Lower leg skin (tissue), 4 donors: ENCODE measurements at regions not wholly inside any gene's neighbourhood (a gene's known extent, or its start where the extent isn't known, plus 50 kb on each side); places are given as distances from the start of the nearest gene placed in this dataset.

Experiments used
- DNase-seq, 2 donors: peaks; one replicate each; pipeline ENCODE4 v3.0.0-alpha.2; 2019; ENCODE audit warnings: low spot score in 2 of 2
- H3K4me3 ChIP-seq: fragments of 200-600 bp; sonication (generic); 2 replicates; pipeline ENCODE4 v1.5.1; 2017; ENCODE audit warnings: mild to moderate bottlenecking, low read depth; ENCODE audit not compliant: poor library complexity, severe bottlenecking
- POLR2A ChIP-seq, 2 donors: fragments of 450-650 bp; IDR thresholded peaks; one replicate each; pipeline ENCODE4 v1.6.1; 2016 to 2017; ENCODE audit warnings: antibody characterized with exemption in 2 of 2, mild to moderate bottlenecking in 1 of 2, moderate library complexity in 1 of 2
- WGBS, 2 donors: methylation state at CpG; one replicate each; pipeline ENCODE4 v1.1.5; 2018; 5-methylcytosine and 5-hydroxymethylcytosine counted together
- intact Hi-C: fragments of 100-400 bp; cut with DNase I; formaldehyde crosslinking; loops from one replicate; pipeline ENCODE4 v1.15.0; 2023; ENCODE audit warnings: low total_unique reads
- TF ChIP-seq, protein P1 (sequence below), 3 donors: fragments of 450-650 bp; IDR thresholded peaks; one replicate each; pipeline ENCODE4 v1.5.1; 2016; ENCODE audit warnings: antibody characterized with exemption in 3 of 3, mild to moderate bottlenecking in 3 of 3, moderate library complexity in 2 of 3

DNA sequence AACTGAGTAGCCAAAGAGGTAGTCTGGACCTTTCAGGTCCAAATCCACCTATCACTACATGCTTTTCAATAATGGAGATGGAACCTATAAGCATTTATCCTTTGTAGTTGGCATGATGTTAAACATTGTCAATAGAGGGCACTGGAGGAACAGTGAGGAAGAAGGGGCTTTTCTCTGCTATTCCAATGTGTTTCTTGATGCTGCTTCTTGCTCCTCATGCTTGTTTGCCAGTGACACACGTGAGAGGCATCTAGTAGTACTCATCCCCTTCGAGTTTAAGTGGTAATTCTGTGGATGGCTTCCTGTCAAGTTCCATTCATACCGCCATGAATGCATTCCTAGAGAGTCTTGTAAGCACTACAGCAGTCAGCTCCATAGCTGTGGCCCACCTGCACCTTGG is 84.0 kb downstream of the NAA11 start:
- intact Hi-C loops = no loop called here
- WGBS, 2 donors = 30 to 34% methylated on average over 3 of the region's 3 CpGs
- H3K4me3 ChIP-seq = no peak overlapping the region
- TF ChIP-seq, protein P1, sequence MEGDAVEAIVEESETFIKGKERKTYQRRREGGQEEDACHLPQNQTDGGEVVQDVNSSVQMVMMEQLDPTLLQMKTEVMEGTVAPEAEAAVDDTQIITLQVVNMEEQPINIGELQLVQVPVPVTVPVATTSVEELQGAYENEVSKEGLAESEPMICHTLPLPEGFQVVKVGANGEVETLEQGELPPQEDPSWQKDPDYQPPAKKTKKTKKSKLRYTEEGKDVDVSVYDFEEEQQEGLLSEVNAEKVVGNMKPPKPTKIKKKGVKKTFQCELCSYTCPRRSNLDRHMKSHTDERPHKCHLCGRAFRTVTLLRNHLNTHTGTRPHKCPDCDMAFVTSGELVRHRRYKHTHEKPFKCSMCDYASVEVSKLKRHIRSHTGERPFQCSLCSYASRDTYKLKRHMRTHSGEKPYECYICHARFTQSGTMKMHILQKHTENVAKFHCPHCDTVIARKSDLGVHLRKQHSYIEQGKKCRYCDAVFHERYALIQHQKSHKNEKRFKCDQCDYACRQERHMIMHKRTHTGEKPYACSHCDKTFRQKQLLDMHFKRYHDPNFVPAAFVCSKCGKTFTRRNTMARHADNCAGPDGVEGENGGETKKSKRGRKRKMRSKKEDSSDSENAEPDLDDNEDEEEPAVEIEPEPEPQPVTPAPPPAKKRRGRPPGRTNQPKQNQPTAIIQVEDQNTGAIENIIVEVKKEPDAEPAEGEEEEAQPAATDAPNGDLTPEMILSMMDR (IDR thresholded peaks at IDR 0.05) = no peak
- no peak for TF ChIP-seq POLR2A (IDR thresholded peaks at IDR 0.05)
- DNase-seq = no peak

DNA sequence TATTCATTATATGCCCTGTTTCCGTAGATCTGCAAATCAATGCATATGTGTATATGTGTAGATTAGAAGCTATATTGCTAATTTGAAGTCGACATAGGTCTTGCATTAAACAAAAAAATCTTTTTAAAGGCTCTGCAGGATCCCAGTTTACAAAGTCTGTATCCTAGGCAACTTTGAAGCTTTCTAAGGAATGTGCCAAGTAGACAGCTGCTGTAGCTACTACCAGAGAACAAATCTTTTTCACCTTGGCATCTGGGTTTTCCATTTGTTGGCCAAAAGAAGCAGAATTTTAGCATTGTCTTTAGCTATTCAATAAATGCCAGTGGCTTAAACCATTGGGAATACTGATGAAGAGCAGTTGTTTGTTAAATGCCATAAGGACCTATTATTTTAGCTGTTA is 88.0 kb downstream of the NAA11 start:
- TF ChIP-seq, protein P1 (IDR thresholded peaks at IDR 0.05) = no peak
- no peak for TF ChIP-seq POLR2A (IDR thresholded peaks at IDR 0.05)
- WGBS, 2 donors = 22 to 28% methylated on average over 2 of the region's 2 CpGs
- H3K4me3 ChIP-seq = no peak overlapping the region
- intact Hi-C loops = no loop called here
- no peak for DNase-seq

DNA sequence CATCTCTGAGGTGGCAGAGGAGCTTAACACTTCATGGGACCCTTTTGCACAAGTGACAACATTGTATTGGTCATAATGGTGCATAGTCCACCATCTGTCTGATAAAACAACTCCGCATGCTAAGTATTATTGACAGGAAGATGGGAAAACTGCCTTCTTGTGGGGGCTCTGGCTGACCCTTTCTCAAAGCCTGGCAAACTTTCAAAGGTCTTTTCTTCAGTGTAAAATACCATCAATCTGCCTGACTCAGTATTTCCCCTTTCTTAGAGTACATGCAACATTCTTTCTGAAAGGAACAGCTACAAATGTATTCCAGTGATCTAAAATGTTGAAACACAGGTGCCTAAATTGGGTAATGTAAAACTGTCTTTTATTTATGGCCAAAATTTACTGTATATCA is 89.1 kb downstream of the NAA11 start:
- 100% methylated on average over 1 of the region's 1 CpG for WGBS, 2 donors
- H3K4me3 ChIP-seq = no peak overlapping the region
- TF ChIP-seq POLR2A (IDR thresholded peaks at IDR 0.05) = no peak
- TF ChIP-seq, protein P1 (IDR thresholded peaks at IDR 0.05) = no peak
- intact Hi-C loops = no loop called here
- DNase-seq = no peak

DNA sequence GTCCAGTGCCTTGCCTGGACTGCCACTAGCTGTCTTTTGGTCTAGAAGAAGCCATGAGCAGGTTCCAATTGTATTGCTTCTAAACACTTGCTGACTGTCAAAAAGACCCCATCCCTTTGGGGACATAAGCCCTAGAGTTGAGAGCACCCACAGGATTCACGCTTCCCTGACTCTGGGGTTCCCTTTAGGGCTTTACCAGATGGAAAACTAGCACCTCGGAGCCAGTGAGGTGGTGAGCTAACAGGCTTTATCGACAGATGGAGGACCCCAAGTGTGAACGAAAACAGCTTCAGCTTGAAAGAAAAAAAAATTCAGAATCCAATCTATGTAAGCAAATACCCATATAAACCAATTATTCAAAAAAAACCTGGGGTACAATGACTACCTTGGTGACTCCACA is 90.8 kb downstream of the NAA11 start:
- H3K4me3 ChIP-seq = no peak overlapping the region
- no peak for DNase-seq
- WGBS, 2 donors = 88 to 98% methylated on average over 4 of the region's 4 CpGs
- TF ChIP-seq POLR2A (IDR thresholded peaks at IDR 0.05) = no peak
- TF ChIP-seq, protein P1 (IDR thresholded peaks at IDR 0.05) = no peak
- intact Hi-C loops = no loop called here

DNA sequence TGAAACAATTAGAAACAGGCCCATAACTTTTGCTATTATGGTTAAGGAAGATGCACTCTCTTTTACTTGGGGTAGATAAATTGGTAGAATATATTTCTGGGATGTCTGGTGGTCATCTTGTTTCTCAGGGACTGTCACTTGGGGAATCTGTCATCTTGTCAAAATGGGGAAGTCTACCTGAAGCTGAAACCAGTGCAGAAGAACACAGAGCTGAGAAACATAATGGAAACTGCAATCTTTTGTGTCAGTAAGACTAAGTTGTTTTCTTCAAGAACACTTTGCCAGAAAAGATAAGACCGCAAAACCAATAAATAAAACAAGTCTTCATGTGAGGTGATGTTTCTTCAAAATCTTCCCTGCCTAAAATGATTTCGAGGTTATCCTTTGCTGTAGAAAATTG is 92.0 kb downstream of the NAA11 start:
- no peak overlapping the region for H3K4me3 ChIP-seq
- intact Hi-C loops = no loop called here
- WGBS, 2 donors = 86 to 90% methylated on average over 2 of the region's 2 CpGs
- TF ChIP-seq, protein P1 (IDR thresholded peaks at IDR 0.05) = no peak
- TF ChIP-seq POLR2A (IDR thresholded peaks at IDR 0.05) = no peak
- DNase-seq = no peak

DNA sequence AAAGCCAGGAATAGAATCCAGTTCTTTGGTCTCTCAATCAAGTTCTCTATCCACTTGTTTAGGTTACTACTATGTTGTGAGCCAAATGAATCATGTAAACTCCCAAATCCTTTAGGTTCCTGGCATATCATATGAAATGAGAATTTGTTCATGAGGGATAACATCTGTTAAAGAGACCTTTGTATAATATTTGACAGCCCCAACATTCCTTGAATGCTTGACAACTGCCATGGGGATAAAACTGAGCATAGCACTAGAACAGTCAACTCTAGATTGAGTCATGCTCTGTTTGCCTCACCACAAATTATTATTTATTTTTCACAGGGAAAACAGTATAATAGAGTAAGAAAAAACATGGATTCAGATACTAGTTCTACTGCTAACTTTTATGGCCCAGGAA is 93.3 kb downstream of the NAA11 start:
- no peak for TF ChIP-seq POLR2A (IDR thresholded peaks at IDR 0.05)
- TF ChIP-seq, protein P1 (IDR thresholded peaks at IDR 0.05) = no peak
- H3K4me3 ChIP-seq = no peak overlapping the region
- intact Hi-C loops = no loop called here
- no peak for DNase-seq
